GM12878 (cell line): ENCODE measurements at regions not wholly inside any gene's neighbourhood (a gene's known extent, or its start where the extent isn't known, plus 50 kb on each side); places are given as distances from the start of the nearest gene placed in this dataset.
"Not testable (repeated sequence)": the region's sequence is repeated elsewhere in the genome, so short reads cannot be mapped to it uniquely, and the experiment has no call there.

Source experiments
- ATAC-seq: fragments of 200-7000 bp; cut with Tn5 transposase; 3 replicates; pipeline ENCODE4 v1.9.1; 2020; ENCODE audit warnings: mild to moderate bottlenecking, moderate library complexity
- BruUV-seq: library from RNA; stranded (reverse); fragments of 400-500 nt; replicated peaks from 2 replicates; lab custom pipeline; 2021; lab: Mats Ljungman, UMichigan
- CTCF ChIA-PET: fragments of 300-600 bp; sonication (Branson Sonifier 250); formaldehyde crosslinking; extraction: SDS; loops from one replicate; lab custom pipeline; 2021; ENCODE audit warnings: inconsistent platforms; lab: Yijun Ruan, JAX
- POLR2A ChIA-PET: fragments of 350-600 bp; formaldehyde crosslinking; extraction: SDS; loops from one replicate; lab custom pipeline; 2021; ENCODE audit warnings: inconsistent platforms; lab: Charles Lee
- RAD21 ChIA-PET: fragments of 300-600 bp; sonication (Branson Sonifier 250); formaldehyde crosslinking; loops from one replicate; lab custom pipeline; 2023; ENCODE audit warnings: antibody characterized with exemption; ENCODE audit not compliant: unreplicated experiment; lab: Charles Lee
- SMC1A ChIA-PET: fragments of 300-600 bp; sonication (Branson Sonifier 250); formaldehyde crosslinking; loops from one replicate; lab custom pipeline; 2023; ENCODE audit not compliant: unreplicated experiment, uncharacterized antibody; lab: Charles Lee
- DNase-seq: peaks from one replicate; pipeline ENCODE4 v3.0.0-alpha.2; 2011; ENCODE audit warnings: low read depth, low spot score
- FAIRE-seq: peaks from 3 replicates; lab custom pipeline; 2011; peaks lifted over from hg19 to GRCh38; lab: Jason Lieb, UNC
- H2AFZ ChIP-seq: 2 replicates; pipeline ENCODE4 v1.6.0; 2011; ENCODE audit warnings: low read depth, low read length, control low read depth; ENCODE audit not compliant: control insufficient read depth
- H3K27ac ChIP-seq: 2 replicates; pipeline ENCODE4 v1.5.1; 2011; ENCODE audit warnings: control low read depth; ENCODE audit not compliant: control insufficient read depth, insufficient read depth
- H3K27me3 ChIP-seq, 2 experiments: replicated peaks in 1 of 2; 2 replicates each; pipeline versions ENCODE4 v1.6.0 to v1.6.1; 2011; ENCODE audit warnings: low read length in 1 of 2; ENCODE audit not compliant: control insufficient read depth in 2 of 2, insufficient read depth in 2 of 2
- H3K36me3 ChIP-seq, 2 experiments: 2 replicates each; pipeline ENCODE4 v1.5.1; 2011; ENCODE audit warnings: low read length in 1 of 2; ENCODE audit not compliant: control insufficient read depth in 2 of 2, insufficient read depth in 2 of 2
- H3K4me1 ChIP-seq: 2 replicates; pipeline ENCODE4 v1.6.1; 2011; ENCODE audit warnings: mild to moderate bottlenecking, low read length, moderate library complexity, mixed read lengths; ENCODE audit not compliant: control insufficient read depth, insufficient read depth
- H3K4me2 ChIP-seq: 2 replicates; pipeline ENCODE4 v1.6.0; 2011; ENCODE audit warnings: control low read depth; ENCODE audit not compliant: control insufficient read depth, insufficient read depth
- H3K4me3 ChIP-seq: fragments of 200-600 bp; sonication (generic); 2 replicates; pipeline ENCODE4 v1.5.1; 2016
- H3K79me2 ChIP-seq: 2 replicates; pipeline ENCODE4 v1.6.0; 2011; ENCODE audit warnings: low read length; ENCODE audit not compliant: control insufficient read depth, insufficient read depth
- H3K9ac ChIP-seq: 2 replicates; pipeline ENCODE4 v1.8.0; 2011; ENCODE audit warnings: low read length, control low read depth, mixed read lengths; ENCODE audit not compliant: control insufficient read depth, insufficient read depth
- H3K9me3 ChIP-seq: replicated peaks from 3 replicates; pipeline ENCODE4 v1.5.1; 2011; ENCODE audit warnings: mild to moderate bottlenecking, low read length; ENCODE audit not compliant: control insufficient read depth, insufficient read depth
- H4K20me1 ChIP-seq: 2 replicates; pipeline ENCODE4 v1.6.0; 2011; ENCODE audit not compliant: control insufficient read depth, insufficient read depth
- KAT2A ChIP-seq: conservative IDR thresholded peaks from 2 replicates; pipeline ENCODE4 v1.6.1; 2011; ENCODE audit warnings: low read depth, low read length; ENCODE audit not compliant: control insufficient read depth
- ZNF274 ChIP-seq: IDR thresholded peaks from one replicate; pipeline ENCODE4 v1.8.0; 2011; ENCODE audit not compliant: insufficient read length, insufficient read depth
- WGBS: methylation state at CpG from one replicate; pipeline ENCODE4 v1.1.6; 2016; ENCODE audit warnings: low lambda C conversion rate; ENCODE audit not compliant: insufficient replicate concordance, insufficient coverage; ENCODE audit errors: missing lambda C conversion rate; 5-methylcytosine and 5-hydroxymethylcytosine counted together
- in situ Hi-C: fragments of 300-500 bp; cut with MboI; formaldehyde crosslinking; loops from 9 replicates; pipeline ENCODE4 v1.14.3; 2018; ENCODE audit warnings: mixed read lengths
- intact Hi-C: fragments of 100-400 bp; cut with micrococcal nuclease; formaldehyde crosslinking; loops from one replicate; pipeline ENCODE4 v1.14.2; 2022; ENCODE audit not compliant: unreplicated experiment

DNA sequence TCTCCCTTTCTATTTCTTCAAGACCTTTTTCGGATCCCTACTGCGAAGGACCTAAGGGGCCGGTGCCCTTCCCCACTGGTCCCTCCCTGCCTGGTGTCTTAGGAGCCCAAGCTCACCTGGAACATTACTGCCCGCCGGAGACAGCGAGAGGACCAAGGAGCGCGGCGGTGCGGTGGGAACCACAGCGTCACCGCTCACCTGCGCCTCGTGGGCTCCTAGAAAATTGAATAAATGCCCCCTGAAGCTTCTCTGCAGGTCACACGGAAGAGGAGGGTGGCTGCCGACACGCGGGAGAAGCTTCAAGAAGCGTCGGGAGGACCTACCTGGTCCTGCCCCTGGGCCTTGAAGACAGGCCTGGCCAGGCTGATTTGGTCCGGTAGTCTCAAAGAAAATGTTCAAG, 65.2 kb downstream of the PPIAL4A start:
- H3K4me1 ChIP-seq: no peaks in the 10 kb centered on the region
- SMC1A ChIA-PET: no interaction called here
- no peak for DNase-seq
- FAIRE-seq: no peak
- no peaks in the 10 kb centered on the region for H3K9me3 ChIP-seq
- in situ Hi-C loops: no loop called here
- BruUV-seq: no TSS peak
- TF ChIP-seq KAT2A (no peak), ZNF274 (no peak)
- TF ChIP-seq, all 136 proteins: peak for 0
- no peak overlapping the region for H3K4me3 ChIP-seq
- ChIA-PET POLR2A (no interaction called here), CTCF (no interaction called here), RAD21 (no interaction called here)
- no peaks in the 10 kb centered on the region for H4K20me1 ChIP-seq
- H3K79me2 ChIP-seq: no peaks in the 10 kb centered on the region
- intact Hi-C loops: no loop called here
- ATAC-seq: no peak
- no peak overlapping the region for H3K9ac ChIP-seq
- no peak overlapping the region for H3K4me2 ChIP-seq
- H3K27me3 ChIP-seq: no peaks in the 10 kb centered on the region
- H2AFZ ChIP-seq: no peak overlapping the region
- H3K36me3 ChIP-seq: no peaks in the 10 kb centered on the region
- WGBS: 95% methylated on average over 21 of the region's 21 CpGs
- H3K27ac ChIP-seq: no peak overlapping the region

DNA sequence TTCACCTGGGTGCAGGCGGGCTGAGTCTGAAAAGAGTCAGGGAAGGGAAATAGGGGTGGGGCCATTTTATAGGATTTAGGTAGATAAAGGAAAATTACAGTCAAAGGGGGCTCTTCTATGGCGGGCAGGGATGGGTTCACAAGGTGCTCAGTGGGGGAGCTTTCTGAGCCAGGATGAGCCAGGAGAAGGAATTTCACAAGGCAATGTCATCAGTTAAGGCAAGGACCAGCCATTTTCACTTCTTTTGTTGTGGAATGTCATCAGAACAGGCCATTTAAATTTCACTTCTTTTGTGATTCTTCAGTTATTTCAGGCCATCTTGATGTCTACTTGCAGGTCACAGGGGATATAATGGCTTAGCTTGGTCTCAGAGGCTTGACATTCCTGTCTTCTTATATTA, 66.4 kb downstream of the PPIAL4A start:
- RAD21 ChIA-PET, intact Hi-C loops, H3K4me1 ChIP-seq, FAIRE-seq, H2AFZ ChIP-seq, H4K20me1 ChIP-seq, CTCF ChIA-PET, H3K27me3 ChIP-seq, ATAC-seq, SMC1A ChIA-PET, POLR2A ChIA-PET, H3K9me3 ChIP-seq, in situ Hi-C loops, BruUV-seq, H3K27ac ChIP-seq, H3K36me3 ChIP-seq, H3K4me2 ChIP-seq, H3K79me2 ChIP-seq, H3K9ac ChIP-seq, DNase-seq, H3K4me3 ChIP-seq: not testable (repeated sequence)
- WGBS: 45% methylated on average over 2 of the region's 2 CpGs

DNA sequence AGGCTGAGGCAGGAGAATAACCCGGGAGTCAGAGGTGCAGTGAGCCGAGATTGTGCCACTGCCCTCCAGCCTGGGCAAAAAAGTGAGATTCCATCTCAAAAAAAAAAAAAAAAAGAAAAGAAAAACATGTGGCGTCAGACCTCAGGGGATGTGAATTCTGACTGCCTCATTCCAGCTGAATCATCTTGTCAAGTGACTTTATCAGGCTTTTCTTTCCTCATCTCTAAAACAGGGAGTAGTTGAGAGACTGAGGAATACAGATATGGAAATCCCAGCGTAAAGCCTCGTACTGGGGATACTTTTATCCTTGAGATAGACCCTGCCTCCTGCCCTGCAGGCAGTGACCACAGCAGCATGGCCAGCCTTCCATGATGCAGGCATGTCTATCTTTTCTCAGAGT, 76.4 kb downstream of the PPIAL4A start:
- H3K9ac ChIP-seq, POLR2A ChIA-PET, RAD21 ChIA-PET, H3K27me3 ChIP-seq, intact Hi-C loops, H3K9me3 ChIP-seq, ATAC-seq, H3K36me3 ChIP-seq, CTCF ChIA-PET, H2AFZ ChIP-seq, SMC1A ChIA-PET, H3K4me3 ChIP-seq, H3K79me2 ChIP-seq, BruUV-seq, DNase-seq, H3K27ac ChIP-seq, H3K4me2 ChIP-seq, FAIRE-seq, H4K20me1 ChIP-seq, H3K4me1 ChIP-seq, in situ Hi-C loops: not testable (repeated sequence)
- 43% methylated on average over 3 of the region's 5 CpGs for WGBS

DNA sequence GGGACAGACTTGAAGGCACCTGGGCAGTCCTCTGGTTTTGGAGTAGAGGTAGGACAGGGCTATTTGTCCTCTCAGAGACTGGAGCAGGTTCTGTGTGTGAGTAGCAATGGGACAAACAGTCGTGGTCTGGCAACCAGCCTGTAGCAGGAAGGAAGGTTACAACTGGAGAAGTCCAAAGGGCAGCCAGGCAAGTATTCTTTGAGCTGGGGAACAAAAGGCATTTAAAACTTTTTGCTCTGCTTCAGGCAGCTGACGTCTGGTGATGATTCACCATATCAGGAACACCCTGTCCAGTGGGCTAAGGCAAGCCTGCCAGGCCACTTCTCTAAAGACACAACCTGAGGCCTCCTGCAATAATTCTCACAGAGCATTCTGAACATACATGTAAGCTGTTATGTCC, 83.3 kb downstream of the PPIAL4A start:
- CTCF ChIA-PET: not testable (repeated sequence)

More for the DNA sequence above, 83.3 kb downstream of the PPIAL4A start:
- FAIRE-seq, RAD21 ChIA-PET, POLR2A ChIA-PET, ATAC-seq, in situ Hi-C loops, H3K4me1 ChIP-seq, H2AFZ ChIP-seq, intact Hi-C loops, H3K36me3 ChIP-seq, H3K4me2 ChIP-seq, H3K9ac ChIP-seq, H3K9me3 ChIP-seq, H4K20me1 ChIP-seq, DNase-seq, H3K27ac ChIP-seq, SMC1A ChIA-PET, H3K4me3 ChIP-seq, BruUV-seq, H3K27me3 ChIP-seq, H3K79me2 ChIP-seq: not testable (repeated sequence)
- 0% methylated on average over 1 of the region's 2 CpGs for WGBS
